ENCODE measurements at regions not wholly inside any gene's neighbourhood (a gene's known extent, or its start where the extent isn't known, plus 50 kb on each side); places are given as distances from the start of the nearest gene placed in this dataset.

GRCh38 chr14:81819910-81820309, 286.3 kb upstream of the SEL1L start:
- Histone ChIP-seq H3K4me1 (ENCODE audit: control insufficient read depth, insufficient read depth, low read length) (no peaks in the 10 kb centered on the region), H3K27ac (ENCODE audit: extremely low read depth, low read depth, low read length) (no peak overlapping the region), H3K36me3 (ENCODE audit: control insufficient read depth in 2 of 2, insufficient read depth in 1 of 2, low read length in 2 of 2) (no peaks in the 10 kb centered on the region), H3K4me3 (ENCODE audit: low read depth, low read length) (no peak overlapping the region), H3K9me3 (ENCODE audit: control insufficient read depth, insufficient read depth, low read depth, low read length) (no peaks in the 10 kb centered on the region)
- ChIA-PET POLR2A (no interaction called here), CTCF (no interaction called here)
- no peak for TF ChIP-seq PBX3 (CRISPR knock-in tag; IDR thresholded peaks at IDR 0.05)

- CTCF ChIA-PET, result interaction anchor here (0.6 kb wide), 1 partner anchor 31 kb away, joined by 3 read pairs; no protein-coding TSS in a partner anchor
- POLR2A ChIA-PET, result no interaction called here
- Histone ChIP-seq H3K4me3 (ENCODE audit: low read depth, low read length) (no peak overlapping the region), H3K4me1 (ENCODE audit: control insufficient read depth, insufficient read depth, low read length) (no peaks in the 10 kb centered on the region), H3K27ac (ENCODE audit: extremely low read depth, low read depth, low read length) (no peak overlapping the region), H3K36me3 (ENCODE audit: control insufficient read depth in 2 of 2, insufficient read depth in 1 of 2, low read length in 2 of 2) (no peaks in the 10 kb centered on the region), H3K9me3 (ENCODE audit: control insufficient read depth, insufficient read depth, low read depth, low read length) (no peaks in the 10 kb centered on the region)
- no peak for TF ChIP-seq TRIM28 (IDR thresholded peaks at IDR 0.05; ENCODE audit: borderline replicate concordance, low read length)
- no peak for TF ChIP-seq ZNF501 (tag by site-specific recombination; IDR thresholded peaks at IDR 0.05)
- TF ChIP-seq ZNF16 (tag by site-specific recombination; IDR thresholded peaks at IDR 0.05; ENCODE audit: low read depth), result no peak
- TF ChIP-seq ZNF791 (tag by site-specific recombination; IDR thresholded peaks at IDR 0.05), result no peak
- no peak for TF ChIP-seq ZNF777 (tag by site-specific recombination; IDR thresholded peaks at IDR 0.05; ENCODE audit: borderline replicate concordance)
- no peak for TF ChIP-seq ZNF302 (tag by site-specific recombination; IDR thresholded peaks at IDR 0.05; ENCODE audit: low read depth)
- no peak for TF ChIP-seq ZNF837 (tag by site-specific recombination; IDR thresholded peaks at IDR 0.05)
- TF ChIP-seq ZNF391 (tag by site-specific recombination; IDR thresholded peaks at IDR 0.05; ENCODE audit: borderline replicate concordance, low read depth), result no peak
- TF ChIP-seq ZNF701 (tag by site-specific recombination; IDR thresholded peaks at IDR 0.05), result no peak
- TF ChIP-seq ZNF664 (tag by site-specific recombination; IDR thresholded peaks at IDR 0.05), result no peak
- no peak for TF ChIP-seq ZNF366 (tag by site-specific recombination; conservative IDR thresholded peaks at IDR 0.05)
- TF ChIP-seq ZNF148 (tag by site-specific recombination; IDR thresholded peaks at IDR 0.05; ENCODE audit: borderline replicate concordance), result no peak
- no peak for TF ChIP-seq PBX3 (CRISPR knock-in tag; IDR thresholded peaks at IDR 0.05)
These were observed 292.4 kb upstream of the SEL1L start for GRCh38 chr14:81826081-81826480.

GRCh38 chr14:81829447-81829846, 295.8 kb upstream of the SEL1L start:
- no peaks in the 10 kb centered on the region for H3K4me1 ChIP-seq (ENCODE audit: control insufficient read depth, insufficient read depth, low read length)
- ChIA-PET POLR2A (no interaction called here), CTCF (no interaction called here)
- H3K36me3 ChIP-seq (ENCODE audit: control insufficient read depth in 2 of 2, insufficient read depth in 1 of 2, low read length in 2 of 2), result no peaks in the 10 kb centered on the region
- H3K27ac ChIP-seq (ENCODE audit: extremely low read depth, low read depth, low read length), result no peak overlapping the region
- H3K4me3 ChIP-seq (ENCODE audit: low read depth, low read length), result no peak overlapping the region
- no peaks in the 10 kb centered on the region for H3K9me3 ChIP-seq (ENCODE audit: control insufficient read depth, insufficient read depth, low read depth, low read length)
- TF ChIP-seq ZNF138 (tag by site-specific recombination; IDR thresholded peaks at IDR 0.05; ENCODE audit: borderline replicate concordance) (no peak), ZNF214 (tag by site-specific recombination; IDR thresholded peaks at IDR 0.05; ENCODE audit: borderline replicate concordance) (no peak), ZBTB10 (tag by site-specific recombination; IDR thresholded peaks at IDR 0.05) (no peak), SCRT2 (tag by site-specific recombination; IDR thresholded peaks at IDR 0.05) (no peak), ZNF530 (tag by site-specific recombination; IDR thresholded peaks at IDR 0.05; ENCODE audit: low read depth) (no peak), CTCF (tag by site-specific recombination; IDR thresholded peaks at IDR 0.05) (no peak), MEIS1 (CRISPR knock-in tag; IDR thresholded peaks at IDR 0.05; ENCODE audit: borderline replicate concordance) (no peak), ZNF600 (tag by site-specific recombination; IDR thresholded peaks at IDR 0.05) (no peak), ZNF362 (tag by site-specific recombination; IDR thresholded peaks at IDR 0.05) (no peak)
